GM21786 (cell line): ENCODE measurements at regions not wholly inside any gene's neighbourhood (a gene's known extent, or its start where the extent isn't known, plus 50 kb on each side); places are given as distances from the start of the nearest gene placed in this dataset.
A peak's percentile ranks its signal among the peaks of the same experiment; 100 is the strongest.
"Not testable (repeated sequence)": the region's sequence is repeated elsewhere in the genome, so short reads cannot be mapped to it uniquely, and the experiment has no call there.

ENCODE experiments used
- ATAC-seq: cut with Tn5 transposase; IDR thresholded peaks from one replicate; pipeline ENCODE4 v1.9.1; 2021; ENCODE audit not compliant: unreplicated experiment

- no peak for ATAC-seq
These were observed 296.4 kb downstream of the ADAMTS20 start for GRCh38 chr12:43255522-43256111.

DNA sequence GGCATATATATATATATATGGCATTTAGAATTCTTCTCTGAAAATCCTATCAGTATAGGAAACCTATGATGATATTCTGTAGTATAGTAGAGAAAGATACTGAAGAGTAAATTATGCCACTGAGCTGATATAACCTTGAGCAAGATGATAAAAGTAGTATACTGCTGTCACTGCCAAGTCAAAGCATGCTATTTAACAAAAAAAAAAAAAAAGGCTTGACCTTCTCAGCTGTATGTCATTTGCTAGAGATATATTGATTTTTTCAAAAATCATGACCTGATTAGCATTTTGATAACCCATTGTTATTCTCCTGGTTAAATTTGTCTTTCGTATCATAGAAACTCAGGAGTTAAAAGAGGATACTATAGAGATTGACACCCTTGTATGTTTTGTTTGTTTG lies 299.4 kb downstream of the ADAMTS20 start:
- ATAC-seq: no peak

- no peak for ATAC-seq
These were observed 306.1 kb downstream of the ADAMTS20 start for GRCh38 chr12:43245947-43246346.

DNA sequence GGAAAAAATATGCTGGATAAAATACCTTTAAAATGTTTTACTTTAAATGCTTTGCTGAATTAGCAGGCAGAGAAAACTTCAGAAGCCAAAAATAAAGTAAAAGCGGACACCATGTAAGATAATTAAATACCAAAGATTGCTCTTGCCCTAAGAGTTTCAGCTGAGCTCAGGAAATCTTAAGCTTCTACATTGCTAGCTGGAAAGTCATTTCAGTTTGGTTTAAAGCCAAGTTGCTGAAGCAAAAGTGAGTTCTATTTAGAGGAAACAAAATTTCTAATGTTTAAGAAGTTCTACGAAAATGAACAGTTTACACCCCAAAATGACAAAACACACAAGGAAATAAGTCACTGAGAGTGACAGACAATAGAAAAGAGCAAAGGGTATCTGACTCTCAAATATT lies 310.0 kb downstream of the ADAMTS20 start:
- ATAC-seq: no peak

- ATAC-seq: no peak
These were observed 313.7 kb downstream of the ADAMTS20 start for GRCh38 chr12:43238281-43238680.

DNA sequence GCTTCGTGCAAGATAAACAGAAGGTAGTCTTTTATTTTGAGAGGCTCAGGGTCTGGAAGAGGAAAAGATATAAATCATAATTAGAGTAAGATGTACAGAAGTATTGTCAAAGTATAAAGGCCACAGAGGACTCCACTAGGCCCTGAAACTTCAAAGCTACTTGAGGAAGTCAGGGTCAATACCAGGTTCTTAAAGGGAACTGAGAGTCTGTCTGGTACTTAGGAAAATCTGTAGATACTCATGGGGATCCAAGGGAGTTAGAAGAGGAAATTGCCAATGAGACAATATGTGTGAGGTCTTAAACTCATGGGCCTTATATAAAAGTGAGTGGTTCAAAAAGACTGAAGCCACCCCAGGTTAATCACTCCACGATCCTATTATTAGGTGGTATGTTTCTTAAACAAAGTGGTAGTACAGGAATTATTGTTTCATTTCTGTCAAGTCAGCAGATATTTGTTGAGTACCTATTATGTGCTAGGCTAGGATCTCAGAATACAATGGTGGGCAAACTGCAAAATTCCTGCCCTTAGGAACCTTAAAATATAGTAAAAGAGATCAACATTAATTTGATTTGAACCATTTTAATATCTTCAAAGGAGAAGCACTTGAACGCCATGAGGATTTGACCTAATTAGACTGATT lies 314.6 kb downstream of the ADAMTS20 start:
- ATAC-seq: no peak

- ATAC-seq: no peak
These were observed 316.3 kb downstream of the ADAMTS20 start for GRCh38 chr12:43235721-43236120.

GRCh38 chr12:43233861-43234260 lies 318.1 kb downstream of the ADAMTS20 start:
- no peak for ATAC-seq

DNA sequence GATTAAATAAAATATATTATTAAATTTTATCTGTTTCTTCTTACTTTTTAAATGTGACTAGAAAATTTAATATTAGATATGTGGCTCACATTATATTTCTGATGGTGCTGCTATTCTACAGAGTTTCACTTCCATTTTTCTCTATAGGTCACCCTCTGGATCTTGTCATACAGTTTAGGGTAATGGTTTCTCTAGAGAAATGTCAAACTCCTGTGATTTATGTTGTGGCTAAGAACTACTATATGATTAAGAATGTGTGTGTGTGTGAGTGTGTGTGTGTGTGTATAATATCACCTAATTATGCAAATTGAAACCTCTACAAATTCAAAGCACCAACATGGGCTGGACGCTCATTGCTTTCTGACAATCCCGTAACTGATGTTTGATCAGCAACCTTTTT lies 325.9 kb downstream of the ADAMTS20 start:
- no peak for ATAC-seq

GRCh38 chr12:43224190-43224805 lies 327.7 kb downstream of the ADAMTS20 start:
- not testable (repeated sequence) for ATAC-seq

DNA sequence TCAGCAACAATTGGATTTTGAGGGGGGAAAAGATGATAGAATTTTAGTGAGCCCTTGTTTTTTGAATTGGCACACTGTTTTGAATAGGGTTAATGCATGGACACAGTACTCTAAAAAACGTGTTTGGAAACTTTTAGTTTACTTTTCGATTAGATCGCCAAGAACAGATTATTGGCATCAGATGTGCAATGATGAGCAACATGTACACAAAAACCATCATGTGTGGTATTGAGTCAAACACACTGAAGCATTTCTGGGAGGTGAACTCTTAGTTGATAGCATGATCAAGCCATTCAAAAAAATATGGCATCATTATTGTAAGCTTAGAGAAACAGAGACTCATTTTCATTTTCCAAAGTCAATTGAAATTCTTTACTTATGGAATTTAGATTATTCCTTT lies 329.2 kb downstream of the ADAMTS20 start:
- no peak for ATAC-seq

DNA sequence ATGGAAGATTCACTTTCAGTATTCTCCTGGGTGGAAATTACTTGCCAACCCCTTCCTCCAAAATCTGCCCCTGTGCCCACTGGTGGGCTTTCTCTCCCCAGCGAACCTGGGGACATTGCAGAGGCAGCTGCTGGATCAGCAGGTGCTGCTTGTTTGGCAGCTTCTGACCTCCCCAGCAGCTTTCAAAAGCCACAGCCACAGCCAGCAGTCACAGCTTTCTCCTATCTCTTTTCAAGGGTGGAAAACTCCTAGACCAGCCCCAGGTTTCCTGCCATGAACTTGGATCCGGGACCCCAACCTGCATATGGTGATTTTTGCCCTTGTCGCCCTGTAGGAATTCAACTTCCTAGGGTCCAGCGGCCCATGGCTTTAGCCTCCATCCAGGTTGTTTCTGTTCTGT lies 330.8 kb downstream of the ADAMTS20 start:
- ATAC-seq: no peak

GRCh38 chr12:43216490-43216889 lies 335.5 kb downstream of the ADAMTS20 start:
- ATAC-seq: no peak

GRCh38 chr12:43214166-43214565 lies 337.8 kb downstream of the ADAMTS20 start:
- ATAC-seq: no peak

DNA sequence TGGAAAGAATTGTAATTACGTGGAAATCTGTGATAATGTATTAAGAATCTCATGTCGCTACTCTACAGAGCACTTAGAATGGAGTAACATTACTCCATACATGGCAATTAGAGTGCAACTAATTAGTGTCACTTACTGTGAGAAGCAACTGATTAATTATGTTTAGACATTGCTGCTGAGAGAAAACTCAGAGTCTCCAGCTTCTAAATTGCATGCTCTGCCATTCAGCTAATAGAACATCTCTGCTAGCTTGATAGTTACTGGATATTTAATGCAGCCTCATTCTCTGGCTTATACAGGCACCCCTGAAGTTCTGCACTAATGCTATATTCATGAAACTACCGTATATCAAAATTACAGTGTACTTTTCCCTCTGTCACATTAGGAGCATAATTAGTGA lies 338.4 kb downstream of the ADAMTS20 start:
- no peak for ATAC-seq

DNA sequence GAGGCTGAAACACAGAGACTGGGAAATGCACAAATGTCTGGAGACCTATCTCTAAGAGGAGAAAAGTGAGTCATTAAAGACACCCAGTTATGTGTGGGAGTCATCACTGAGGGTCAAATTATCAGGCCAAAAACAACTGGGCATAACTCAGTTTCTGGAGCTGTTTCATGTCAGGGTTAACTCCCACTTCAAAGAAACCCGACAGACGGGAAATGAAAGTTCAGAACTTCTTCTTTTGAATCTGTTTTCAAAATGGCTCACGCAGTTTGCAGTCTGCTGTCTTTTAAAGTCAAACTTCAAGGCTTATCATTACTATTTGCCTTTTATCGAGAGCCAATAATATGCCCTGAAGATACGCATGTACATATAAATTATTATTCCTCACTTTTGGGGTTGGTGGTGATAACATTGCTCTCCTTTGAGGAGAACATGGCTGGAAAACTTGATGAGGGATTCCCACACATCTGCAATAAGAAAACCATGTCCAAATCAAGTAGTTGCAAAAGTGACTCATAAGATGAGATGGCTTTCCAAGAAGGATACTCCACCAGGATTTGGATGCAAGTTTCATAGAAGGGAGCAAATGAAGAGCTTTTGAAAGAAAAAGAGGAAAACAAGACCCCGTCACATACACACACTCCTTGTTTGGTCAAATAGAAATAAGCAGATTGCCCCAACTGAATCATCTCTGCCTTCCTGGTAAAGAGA lies 341.4 kb downstream of the ADAMTS20 start:
- peak; percentile 98 for ATAC-seq

DNA sequence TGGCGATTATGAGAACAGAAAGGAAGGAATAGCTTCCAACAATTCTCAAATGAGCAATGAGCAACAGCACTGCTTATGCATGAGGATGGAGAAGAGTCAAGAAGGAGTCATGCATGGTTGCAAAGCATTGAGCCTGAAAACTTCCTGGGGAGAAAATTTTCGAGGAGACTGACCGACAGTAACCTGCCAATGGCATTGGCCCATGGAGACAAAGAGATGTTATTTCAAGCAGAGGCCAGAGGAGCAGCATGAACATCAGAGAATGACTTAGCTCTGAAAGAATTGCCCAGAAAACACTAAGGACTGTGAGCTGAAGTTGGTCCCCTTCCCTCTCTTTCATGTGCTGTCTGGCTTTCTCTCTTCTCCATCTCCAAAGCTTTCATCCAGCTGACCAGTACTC lies 343.4 kb downstream of the ADAMTS20 start:
- ATAC-seq: no peak

DNA sequence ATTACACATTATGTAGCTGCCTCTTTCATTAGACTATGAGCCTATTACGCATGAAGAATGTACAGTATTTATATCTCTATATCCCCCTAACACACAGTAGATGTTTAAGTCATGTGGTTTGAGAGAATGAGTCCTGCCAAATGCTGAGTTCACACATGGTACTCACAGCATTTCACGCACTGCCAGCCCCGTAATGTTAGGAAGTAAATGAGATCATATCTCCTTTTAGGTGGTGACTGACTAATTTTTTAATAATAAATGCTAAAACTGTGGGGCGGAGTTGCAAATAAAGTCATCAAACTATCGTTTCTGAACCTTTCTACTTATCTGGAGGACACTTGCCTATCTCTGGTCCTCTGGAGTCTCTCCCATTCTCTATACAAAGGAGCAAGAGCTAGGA lies 343.8 kb downstream of the ADAMTS20 start:
- ATAC-seq: no peak

DNA sequence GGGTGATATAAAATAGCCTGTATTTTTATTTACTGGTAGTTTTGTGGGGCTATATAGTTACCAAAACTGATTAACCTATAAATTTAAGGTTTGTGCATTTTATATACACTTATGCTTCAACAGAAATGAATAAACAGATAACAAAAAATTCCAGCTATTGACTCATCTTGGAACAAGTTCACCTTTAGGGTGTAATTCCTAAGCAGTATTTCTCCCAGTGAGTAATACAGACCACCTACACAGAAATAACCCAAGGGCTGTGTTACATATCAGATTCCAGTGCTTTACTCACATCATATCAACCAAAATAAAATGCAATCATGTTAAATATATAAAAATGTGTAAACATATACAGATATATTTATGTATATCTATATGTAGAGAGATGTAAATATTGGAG lies 345.6 kb downstream of the ADAMTS20 start:
- no peak for ATAC-seq

DNA sequence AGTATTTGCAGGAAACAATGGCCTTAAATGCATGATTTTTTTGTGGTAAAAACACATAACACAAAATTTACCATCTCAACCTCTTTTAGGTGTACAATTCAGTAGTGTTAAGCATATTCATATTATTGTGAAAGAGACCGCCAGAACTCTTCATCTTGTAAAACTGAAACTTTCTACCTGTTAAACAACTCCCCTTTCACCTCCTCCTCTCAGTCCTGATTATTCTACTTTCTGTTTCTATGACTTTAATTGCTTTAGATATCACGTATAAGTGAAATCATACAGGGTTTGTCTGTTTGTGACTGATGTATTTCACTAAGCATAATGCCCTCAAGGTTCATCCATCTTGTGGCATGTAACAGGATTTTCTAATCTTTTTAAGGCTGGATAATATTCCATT lies 353.4 kb downstream of the ADAMTS20 start:
- ATAC-seq: no peak

DNA sequence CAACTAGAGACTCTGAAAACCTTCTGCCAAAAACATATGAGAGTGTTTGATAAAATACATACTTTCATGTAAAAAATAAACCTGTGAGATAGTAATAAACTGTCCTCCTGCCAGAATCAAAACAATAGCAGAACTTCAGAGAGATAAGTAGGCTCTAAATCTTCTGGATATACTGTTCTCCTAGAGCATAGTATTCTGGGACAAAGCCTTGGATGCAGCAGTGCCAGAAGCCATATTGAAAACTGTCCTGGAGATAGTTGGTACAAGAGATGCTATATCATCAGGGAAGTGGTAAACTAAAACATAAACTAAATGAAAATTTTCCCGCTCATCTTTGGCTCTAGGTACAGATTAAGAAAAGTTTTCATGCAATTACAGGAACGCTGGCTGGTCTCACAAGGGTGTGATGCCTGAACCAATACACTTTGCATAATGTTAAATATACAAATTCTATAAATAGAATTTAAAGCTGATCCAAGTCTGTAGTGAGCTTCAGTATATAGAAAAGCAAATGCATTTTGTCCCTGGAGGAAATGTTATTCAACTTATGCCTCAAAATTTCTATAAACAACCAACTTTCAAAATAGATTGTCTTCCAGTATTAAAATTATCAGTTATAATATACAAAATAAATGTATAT lies 355.6 kb downstream of the ADAMTS20 start:
- ATAC-seq: no peak

GRCh38 chr12:43193096-43193495 lies 358.9 kb downstream of the ADAMTS20 start:
- not testable (repeated sequence) for ATAC-seq
